ENCODE measurements at regions not wholly inside any gene's neighbourhood (a gene's known extent, or its start where the extent isn't known, plus 50 kb on each side); places are given as distances from the start of the nearest gene placed in this dataset.

DNA sequence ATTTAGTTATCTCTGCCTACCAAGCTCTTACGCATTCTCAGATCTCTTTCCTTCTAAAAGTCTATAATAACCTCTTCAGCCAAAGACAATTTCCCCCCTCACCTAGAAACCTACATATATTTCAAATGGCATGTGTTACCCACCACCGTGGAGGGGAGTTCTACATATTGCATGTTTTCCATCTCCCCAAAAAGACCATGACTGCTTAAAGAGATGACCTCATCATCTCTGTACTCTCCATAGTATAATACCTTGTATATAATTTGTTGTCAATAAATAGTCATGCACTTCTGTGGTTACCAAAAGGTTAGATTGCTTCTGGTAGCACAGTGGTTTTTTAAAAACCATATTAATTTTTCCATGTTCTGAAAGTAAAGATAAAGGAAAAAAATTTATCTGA, 148.4 kb downstream of the TBX18 start:
- H3K4me3 ChIP-seq (ENCODE audit: low read depth, low read length): no peak overlapping the region
- no peak for DNase-seq (ENCODE audit: low read depth)
- TF ChIP-seq, protein P1, sequence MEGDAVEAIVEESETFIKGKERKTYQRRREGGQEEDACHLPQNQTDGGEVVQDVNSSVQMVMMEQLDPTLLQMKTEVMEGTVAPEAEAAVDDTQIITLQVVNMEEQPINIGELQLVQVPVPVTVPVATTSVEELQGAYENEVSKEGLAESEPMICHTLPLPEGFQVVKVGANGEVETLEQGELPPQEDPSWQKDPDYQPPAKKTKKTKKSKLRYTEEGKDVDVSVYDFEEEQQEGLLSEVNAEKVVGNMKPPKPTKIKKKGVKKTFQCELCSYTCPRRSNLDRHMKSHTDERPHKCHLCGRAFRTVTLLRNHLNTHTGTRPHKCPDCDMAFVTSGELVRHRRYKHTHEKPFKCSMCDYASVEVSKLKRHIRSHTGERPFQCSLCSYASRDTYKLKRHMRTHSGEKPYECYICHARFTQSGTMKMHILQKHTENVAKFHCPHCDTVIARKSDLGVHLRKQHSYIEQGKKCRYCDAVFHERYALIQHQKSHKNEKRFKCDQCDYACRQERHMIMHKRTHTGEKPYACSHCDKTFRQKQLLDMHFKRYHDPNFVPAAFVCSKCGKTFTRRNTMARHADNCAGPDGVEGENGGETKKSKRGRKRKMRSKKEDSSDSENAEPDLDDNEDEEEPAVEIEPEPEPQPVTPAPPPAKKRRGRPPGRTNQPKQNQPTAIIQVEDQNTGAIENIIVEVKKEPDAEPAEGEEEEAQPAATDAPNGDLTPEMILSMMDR (conservative IDR thresholded peaks at IDR 0.05; ENCODE audit: low read depth, low read length): no peak

DNA sequence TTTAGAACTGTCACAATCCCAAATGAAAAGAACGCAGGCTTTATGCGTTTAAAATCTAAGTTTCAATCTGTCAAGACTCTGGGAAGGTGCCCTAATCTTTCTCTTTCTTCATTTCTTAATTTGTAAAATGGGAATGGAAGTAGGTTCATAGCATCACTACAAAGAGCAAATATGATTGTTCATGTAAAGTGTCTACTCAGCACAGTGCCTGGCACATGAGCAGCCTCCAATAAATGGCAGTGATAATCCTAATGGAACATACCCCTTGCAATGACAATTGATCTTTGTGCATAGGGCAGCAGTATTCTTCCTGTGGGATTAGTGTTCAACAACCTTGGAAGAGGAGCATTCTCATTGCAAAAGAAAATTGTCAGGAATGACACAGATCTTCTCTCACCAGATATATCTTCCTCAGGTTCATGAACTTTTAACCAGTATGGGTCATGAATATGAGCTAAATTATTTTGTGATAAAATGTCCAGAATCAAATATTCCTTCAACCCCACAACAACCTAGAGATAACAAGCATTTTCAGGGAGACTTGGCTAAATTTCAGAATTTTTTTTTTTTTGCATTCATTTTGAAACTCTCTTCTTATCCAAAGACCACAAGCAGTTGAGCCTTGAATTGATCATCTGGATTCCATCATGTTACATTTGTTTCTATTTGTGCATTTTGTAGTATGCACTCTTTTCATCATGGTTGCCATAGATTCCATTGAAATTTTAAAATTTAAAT, 149.1 kb downstream of the TBX18 start:
- no peak overlapping the region for H3K4me3 ChIP-seq (ENCODE audit: low read depth, low read length)
- no peak for DNase-seq (ENCODE audit: low read depth)
- TF ChIP-seq, protein P1 (conservative IDR thresholded peaks at IDR 0.05; ENCODE audit: low read depth, low read length): no peak

DNA sequence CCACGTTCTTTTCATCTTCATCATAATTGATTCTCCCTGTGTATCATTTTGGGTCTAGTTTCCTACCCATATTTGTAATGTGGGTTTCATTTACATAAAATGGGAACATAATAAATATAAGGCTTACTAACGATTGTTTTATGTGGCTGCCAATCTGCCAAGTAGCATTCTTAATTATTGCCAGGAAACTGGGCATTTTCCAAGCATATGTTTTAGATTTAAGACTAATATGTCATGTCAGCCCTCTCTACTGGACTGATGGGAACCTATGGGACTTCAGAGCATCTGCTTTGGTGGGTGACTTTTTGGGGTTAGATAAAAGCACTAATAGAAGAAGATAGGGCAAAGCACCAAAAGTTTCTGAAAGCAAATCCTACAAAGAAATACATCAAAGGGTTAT, 157.5 kb downstream of the TBX18 start:
- no peak for DNase-seq (ENCODE audit: low read depth)
- TF ChIP-seq, protein P1 (conservative IDR thresholded peaks at IDR 0.05; ENCODE audit: low read depth, low read length): no peak
- H3K4me3 ChIP-seq (ENCODE audit: low read depth, low read length): no peak overlapping the region

DNA sequence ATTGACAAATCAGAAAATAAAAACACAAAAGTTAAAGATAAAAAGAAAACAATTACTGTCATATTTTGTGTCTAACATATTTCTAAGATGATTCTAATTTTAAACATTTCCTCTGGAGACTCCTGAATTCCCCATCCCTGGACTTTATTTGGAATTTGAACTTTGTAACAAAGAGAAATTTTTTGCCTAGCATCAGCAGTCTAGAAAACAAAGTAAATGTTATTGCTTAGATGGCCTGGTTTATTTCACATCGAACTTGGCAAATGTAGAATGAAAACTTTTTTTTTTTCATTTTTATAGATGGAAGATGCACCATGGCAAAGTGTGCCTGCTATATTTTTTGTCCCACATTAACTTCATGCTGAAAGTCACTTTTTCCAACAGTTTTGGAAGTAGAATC, 159.1 kb downstream of the TBX18 start:
- TF ChIP-seq, protein P1 (conservative IDR thresholded peaks at IDR 0.05; ENCODE audit: low read depth, low read length): no peak
- no peak for DNase-seq (ENCODE audit: low read depth)
- H3K4me3 ChIP-seq (ENCODE audit: low read depth, low read length): no peak overlapping the region

DNA sequence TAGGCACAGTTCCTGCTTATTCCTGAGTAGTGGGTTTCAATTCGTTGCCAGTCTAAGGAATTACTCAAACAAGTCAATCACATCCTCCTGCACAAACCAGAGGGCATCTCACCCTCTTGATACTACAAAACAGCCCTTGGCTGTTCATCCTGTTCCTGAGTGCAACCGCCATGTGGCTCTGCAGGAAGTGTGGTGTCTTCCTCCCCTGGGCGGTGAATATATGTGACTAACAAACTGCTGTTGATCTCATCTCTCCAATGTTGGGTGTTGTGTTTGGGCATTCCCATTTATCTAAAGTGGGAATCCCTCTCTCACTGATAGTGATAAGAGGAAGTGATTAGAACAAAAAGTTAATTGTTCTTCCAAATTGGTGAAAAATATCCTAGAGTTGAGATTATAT, 163.0 kb downstream of the TBX18 start:
- no peak for DNase-seq (ENCODE audit: low read depth)
- TF ChIP-seq, protein P1 (conservative IDR thresholded peaks at IDR 0.05; ENCODE audit: low read depth, low read length): no peak
- no peak overlapping the region for H3K4me3 ChIP-seq (ENCODE audit: low read depth, low read length)

DNA sequence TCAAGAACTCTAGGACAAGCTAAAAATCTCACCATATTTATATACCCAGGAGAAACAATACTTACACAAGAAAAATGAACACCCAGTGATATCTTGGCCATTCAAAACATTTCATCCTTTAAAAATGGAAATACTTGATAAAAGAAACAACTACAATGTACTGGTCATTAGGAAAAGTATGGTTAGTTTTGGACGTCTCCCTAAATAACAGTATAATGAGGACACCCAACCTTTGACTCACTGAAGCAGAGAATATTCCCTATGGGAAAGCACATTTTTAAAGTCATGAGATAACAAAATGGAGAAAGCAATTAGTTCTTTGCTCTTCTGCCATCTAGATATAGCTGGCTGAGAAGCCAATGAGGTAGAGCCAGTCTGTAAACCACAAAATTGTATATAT, 164.4 kb downstream of the TBX18 start:
- no peak for DNase-seq (ENCODE audit: low read depth)
- TF ChIP-seq, protein P1 (conservative IDR thresholded peaks at IDR 0.05; ENCODE audit: low read depth, low read length): no peak

DNA sequence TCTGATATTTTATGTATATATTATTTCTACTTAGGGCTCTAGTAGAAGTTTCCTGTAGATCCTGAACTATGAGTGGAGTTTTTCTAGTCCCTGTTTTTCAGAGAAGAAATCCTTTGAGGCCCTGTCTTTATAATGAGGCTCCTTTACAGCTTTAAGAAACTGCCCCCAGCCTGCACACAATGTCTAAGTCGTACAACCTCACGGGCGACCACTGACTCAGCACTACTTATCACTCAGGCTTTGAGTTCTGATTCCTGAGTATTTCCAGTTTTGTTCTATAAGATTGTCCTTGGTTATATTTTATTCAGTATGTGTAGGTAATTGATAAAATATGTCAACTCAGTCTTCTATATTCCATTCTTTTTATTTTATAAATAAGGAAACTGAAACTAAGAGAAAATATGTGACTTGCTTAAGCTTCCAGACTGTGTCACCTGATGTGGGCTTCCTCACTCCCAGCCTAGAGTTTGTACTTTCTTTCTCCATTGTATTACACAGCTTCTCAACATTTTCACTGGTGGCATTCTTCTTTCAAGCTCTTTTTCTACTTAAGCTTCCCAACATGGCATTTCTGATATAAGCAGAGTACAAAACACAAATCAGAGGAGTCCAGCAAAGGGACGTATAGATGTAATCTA, 167.0 kb downstream of the TBX18 start:
- DNase-seq (ENCODE audit: low read depth): peak; percentile 72
- peak overlapping the region; percentile 32 for H3K4me3 ChIP-seq (ENCODE audit: low read depth, low read length)
- TF ChIP-seq, protein P1 (conservative IDR thresholded peaks at IDR 0.05; ENCODE audit: low read depth, low read length): no peak

More for the DNA sequence above, 164.4 kb downstream of the TBX18 start:
- H3K4me3 ChIP-seq (ENCODE audit: low read depth, low read length): no peak overlapping the region
